ENCODE measurements at regions not wholly inside any gene's neighbourhood (a gene's known extent, or its start where the extent isn't known, plus 50 kb on each side); places are given as distances from the start of the nearest gene placed in this dataset.
A peak's percentile ranks its signal among the peaks of the same experiment; 100 is the strongest.

GRCh38 chr6:47117314-47117713 is 75.2 kb upstream of the ADGRF1 start (continued):
- TF ChIP-seq GLI4 (CRISPR knock-in tag; IDR thresholded peaks at IDR 0.05; ENCODE audit: borderline replicate concordance) (no peak), ASH2L (IDR thresholded peaks at IDR 0.05; ENCODE audit: insufficient read length, low read depth, low read length) (peak; percentile 70), ZNF713 (CRISPR knock-in tag; IDR thresholded peaks at IDR 0.05) (no peak), ZFP91 (CRISPR knock-in tag; IDR thresholded peaks at IDR 0.05; ENCODE audit: borderline replicate concordance) (no peak), ZNF180 (CRISPR knock-in tag; IDR thresholded peaks at IDR 0.05; ENCODE audit: borderline replicate concordance, low read depth) (no peak), ZNF660 (CRISPR knock-in tag; IDR thresholded peaks at IDR 0.05; ENCODE audit: borderline replicate concordance, low read depth) (no peak), HMGA1 (CRISPR knock-in tag; conservative IDR thresholded peaks at IDR 0.05) (no peak), ZEB1 (IDR thresholded peaks at IDR 0.05; ENCODE audit: insufficient replicate concordance, low read depth) (no peak), POGK (CRISPR knock-in tag; conservative IDR thresholded peaks at IDR 0.05) (no peak), HCFC1 (IDR thresholded peaks at IDR 0.05; ENCODE audit: low read depth, low read length) (no peak), CSRNP1 (CRISPR knock-in tag; IDR thresholded peaks at IDR 0.05) (no peak), SOX13 (IDR thresholded peaks at IDR 0.05) (no peak), SOX13 (CRISPR knock-in tag; conservative IDR thresholded peaks at IDR 0.05 in 1 of 2, IDR thresholded peaks at IDR 0.05 in 1 of 2) (peak in 1 of 2 experiments; percentile 29; a peak in 1 of 4 replicates), ZNF607 (CRISPR knock-in tag; IDR thresholded peaks at IDR 0.05; ENCODE audit: borderline replicate concordance) (no peak), NCOR1 (IDR thresholded peaks at IDR 0.05; ENCODE audit: borderline replicate concordance, low read length) (0 out of 2 replicates have a peak, but pooled peaks have one; percentile 35), ZNF225 (CRISPR knock-in tag; IDR thresholded peaks at IDR 0.05) (no peak), SMARCC2 (IDR thresholded peaks at IDR 0.05) (no peak), ZNF350 (CRISPR knock-in tag; IDR thresholded peaks at IDR 0.05; ENCODE audit: borderline replicate concordance, low read depth) (no peak), ATF6 (CRISPR knock-in tag; conservative IDR thresholded peaks at IDR 0.05) (no peak), STAT6 (CRISPR knock-in tag; IDR thresholded peaks at IDR 0.05; ENCODE audit: borderline replicate concordance) (no peak), ZNF207 (IDR thresholded peaks at IDR 0.05; ENCODE audit: borderline replicate concordance) (no peak)
